HCT116 (cell line): ENCODE measurements at regions not wholly inside any gene's neighbourhood (a gene's known extent, or its start where the extent isn't known, plus 50 kb on each side); places are given as distances from the start of the nearest gene placed in this dataset.

ENCODE experiments used
- ATAC-seq: fragments of 200-7000 bp; cut with Tn5 transposase; 2 replicates; pipeline ENCODE4 v1.9.1; 2020; ENCODE audit warnings: mild to moderate bottlenecking, moderate library complexity
- BruUV-seq: library from RNA; stranded (reverse); fragments of 400-500 nt; replicated peaks from 2 replicates; lab custom pipeline; 2021; lab: Mats Ljungman, UMichigan
- CTCF ChIA-PET: fragments of 300-600 bp; sonication (Branson Sonifier 250); formaldehyde crosslinking; loops from one replicate; lab custom pipeline; 2021; ENCODE audit warnings: antibody characterized with exemption; lab: Charles Lee
- POLR2A ChIA-PET: fragments of 300-600, 350-600 bp; sonication (Branson Sonifier 250); formaldehyde crosslinking; loops from one replicate; lab custom pipeline; 2021; ENCODE audit warnings: antibody characterized with exemption; lab: Charles Lee
- RAD21 ChIA-PET, 2 experiments: fragments of 300-600 bp; sonication (Branson Sonifier 250); formaldehyde crosslinking; loops; one replicate each; lab custom pipeline; 2023; ENCODE audit warnings: low total read pairs in 2 of 2; ENCODE audit not compliant: uncharacterized antibody in 2 of 2, unreplicated experiment in 2 of 2, low non-redundant PET in 1 of 2; lab: Charles Lee
- DNase-seq: peaks from one replicate; pipeline ENCODE4 v3.0.0-alpha.2; 2010; ENCODE audit warnings: low read depth, low spot score
- H2AFZ ChIP-seq: fragments of 200-600 bp; shearing (Covaris generic), sonication (generic); 2 replicates; pipeline ENCODE4 v1.6.1; 2017; ENCODE audit warnings: low read depth, mixed run types, mixed read lengths, antibody characterized with exemption, low read length; ENCODE audit not compliant: poor library complexity, severe bottlenecking
- H3K27ac ChIP-seq: 2 replicates; pipeline ENCODE4 v1.5.1; 2012; ENCODE audit warnings: low read depth, low read length
- H3K27me3 ChIP-seq: fragments of 200-600 bp; sonication (generic); 2 replicates; pipeline ENCODE4 v1.6.1; 2016; ENCODE audit warnings: mixed run types, low read length, mixed read lengths; ENCODE audit not compliant: insufficient read depth
- H3K36me3 ChIP-seq, 2 experiments: fragments of 200-500 bp in 1 of 2; fragments of 200-600 bp in 1 of 2; sonication (Bioruptor generic) in 1 of 2; sonication (generic) in 1 of 2; 2 replicates each; pipeline versions ENCODE4 v1.5.1 to v1.6.1; 2014 to 2016; ENCODE audit warnings: low read length in 2 of 2, inconsistent platforms in 1 of 2, mixed read lengths in 1 of 2, mixed run types in 1 of 2; ENCODE audit not compliant: insufficient read depth in 2 of 2, control insufficient read depth in 1 of 2
- H3K4me1 ChIP-seq, 2 experiments: fragments of 200-600 bp in 1 of 2; sonication (generic) in 1 of 2; 2 replicates each; pipeline versions ENCODE4 v1.5.1 to v1.6.1; 2012 to 2017; ENCODE audit warnings: low read length in 2 of 2, inconsistent platforms in 1 of 2, mild to moderate bottlenecking in 1 of 2, mixed read lengths in 1 of 2, mixed run types in 1 of 2, moderate library complexity in 1 of 2; ENCODE audit not compliant: insufficient read depth in 2 of 2, control insufficient read depth in 1 of 2
- H3K4me2 ChIP-seq: fragments of 200-600 bp; sonication (generic); 2 replicates; pipeline ENCODE4 v1.6.1; 2017; ENCODE audit warnings: mixed run types, low read length, mixed read lengths
- H3K4me3 ChIP-seq, 2 experiments: fragments of 200-600 bp in 1 of 2; sonication (generic) in 1 of 2; replicated peaks in 1 of 2; 2 replicates each; pipeline ENCODE4 v1.5.1; 2011 to 2016; ENCODE audit warnings: low read length in 2 of 2, control low read depth in 1 of 2, low read depth in 1 of 2, mild to moderate bottlenecking in 1 of 2, mixed read lengths in 1 of 2, mixed run types in 1 of 2
- H3K79me2 ChIP-seq: fragments of 200-600 bp; sonication (generic); 2 replicates; pipeline ENCODE4 v1.6.1; 2017; ENCODE audit warnings: mild to moderate bottlenecking, mixed run types, low read length, moderate library complexity, mixed read lengths; ENCODE audit not compliant: insufficient read depth
- H3K9ac ChIP-seq: fragments of 200-600 bp; sonication (generic); 2 replicates; pipeline ENCODE4 v1.6.1; 2016; ENCODE audit warnings: low read length, mixed read lengths
- H3K9me2 ChIP-seq: fragments of 200-600 bp; sonication (generic), shearing (Covaris generic); 2 replicates; pipeline ENCODE4 v1.6.1; 2017; ENCODE audit warnings: mixed run types, mild to moderate bottlenecking, moderate library complexity; ENCODE audit not compliant: insufficient read depth
- H3K9me3 ChIP-seq, 2 experiments: fragments of 200-500 bp in 1 of 2; fragments of 200-600 bp in 1 of 2; sonication (Bioruptor generic) in 1 of 2; sonication (generic) in 1 of 2; 2 replicates each; pipeline ENCODE4 v1.6.1; 2014 to 2017; ENCODE audit warnings: low read length in 2 of 2, mixed read lengths in 2 of 2, inconsistent platforms in 1 of 2, low read depth in 1 of 2, mild to moderate bottlenecking in 1 of 2, mixed run types in 1 of 2, moderate library complexity in 1 of 2; ENCODE audit not compliant: control insufficient read depth in 1 of 2, insufficient read depth in 1 of 2
- H4K20me1 ChIP-seq: fragments of 200-600 bp; sonication (generic), shearing (Covaris generic); 2 replicates; pipeline ENCODE4 v1.6.1; 2017; ENCODE audit warnings: mixed run types, mild to moderate bottlenecking, moderate library complexity; ENCODE audit not compliant: insufficient read depth
- CBX3 ChIP-seq: IDR thresholded peaks from 2 replicates; pipeline ENCODE4 v1.6.1; 2012; ENCODE audit warnings: low read depth
- CEBPB ChIP-seq: IDR thresholded peaks from 2 replicates; pipeline ENCODE4 v1.6.1; 2012; ENCODE audit warnings: low read depth
- CTCF ChIP-seq, 3 experiments: fragments of 200-600 bp in 1 of 3; sonication (generic) in 1 of 3; IDR thresholded peaks in 2 of 3; conservative IDR thresholded peaks in 1 of 3; 2 replicates each; pipeline ENCODE4 v1.5.1; 2012 to 2017; ENCODE audit warnings: low read depth in 2 of 3, low read length in 2 of 3, antibody characterized with exemption in 1 of 3, borderline replicate concordance in 1 of 3, control low read depth in 1 of 3, mild to moderate bottlenecking in 1 of 3, mixed read lengths in 1 of 3, mixed run types in 1 of 3, moderate library complexity in 1 of 3; ENCODE audit not compliant: insufficient read depth in 1 of 3
- EGR1 ChIP-seq: IDR thresholded peaks from 2 replicates; pipeline ENCODE4 v1.6.1; 2012; ENCODE audit warnings: low read depth
- ELF1 ChIP-seq: IDR thresholded peaks from 2 replicates; pipeline ENCODE4 v1.6.1; 2012; ENCODE audit warnings: low read depth, borderline replicate concordance
- EZH2 ChIP-seq: fragments of 200-600 bp; sonication (generic); IDR thresholded peaks from 2 replicates; pipeline ENCODE4 v1.6.1; 2017; ENCODE audit warnings: antibody characterized with exemption, mixed run types
- POLR2A ChIP-seq: IDR thresholded peaks from 2 replicates; pipeline ENCODE4 v1.7.0; 2011; ENCODE audit warnings: borderline replicate concordance; ENCODE audit not compliant: insufficient read depth, insufficient read length; ENCODE audit errors: extremely low read depth
- POLR2AphosphoS5 ChIP-seq: IDR thresholded peaks from 2 replicates; pipeline ENCODE4 v1.6.1; 2011; ENCODE audit warnings: mild to moderate bottlenecking, low read depth, low read length, moderate library complexity
- RAD21 ChIP-seq: IDR thresholded peaks from 2 replicates; pipeline ENCODE4 v1.6.1; 2012; ENCODE audit warnings: low read depth, mild to moderate bottlenecking
- REST ChIP-seq: IDR thresholded peaks from 2 replicates; pipeline ENCODE4 v1.6.1; 2012; ENCODE audit warnings: low read depth
- SIN3A ChIP-seq: IDR thresholded peaks from 2 replicates; pipeline ENCODE4 v1.6.1; 2012; ENCODE audit warnings: low read depth
- SP1 ChIP-seq: IDR thresholded peaks from 2 replicates; pipeline ENCODE4 v1.6.1; 2012; ENCODE audit warnings: low read depth
- SRF ChIP-seq: IDR thresholded peaks from 2 replicates; pipeline ENCODE4 v1.6.1; 2012; ENCODE audit warnings: low read depth
- TCF7L2 ChIP-seq: IDR thresholded peaks from 2 replicates; pipeline ENCODE4 v1.7.0; 2011; ENCODE audit warnings: borderline replicate concordance, inconsistent platforms; ENCODE audit not compliant: insufficient read depth, insufficient read length; ENCODE audit errors: extremely low read depth
- YY1 ChIP-seq: IDR thresholded peaks from 2 replicates; pipeline ENCODE4 v1.6.1; 2011; ENCODE audit warnings: low read length, low read depth, moderate library complexity, mild to moderate bottlenecking; ENCODE audit not compliant: insufficient replicate concordance; ENCODE audit errors: extremely low read depth
- ZFX ChIP-seq: fragments of 450-650 bp; IDR thresholded peaks from 2 replicates; pipeline ENCODE4 v1.6.1; 2017
- ZNF274 ChIP-seq: fragments of 200-500 bp; sonication (Bioruptor generic); IDR thresholded peaks from 2 replicates; pipeline ENCODE4 v1.6.1; 2014; ENCODE audit warnings: mild to moderate bottlenecking, low read depth, low read length, inconsistent platforms
- intact Hi-C: fragments of 100-400 bp; cut with micrococcal nuclease; formaldehyde crosslinking; loops from 2 replicates; pipeline ENCODE4 v1.10.0; 2022
- TF ChIP-seq, protein P1 (sequence below): IDR thresholded peaks from 2 replicates; pipeline ENCODE4 v1.6.1; 2012
- TF ChIP-seq, protein P2 (sequence below): IDR thresholded peaks from 2 replicates; pipeline ENCODE4 v1.6.1; 2012
- TF ChIP-seq, protein P3 (sequence below): IDR thresholded peaks from 2 replicates; pipeline ENCODE4 v1.6.1; 2011; ENCODE audit warnings: mild to moderate bottlenecking, low read length, moderate library complexity; ENCODE audit not compliant: insufficient replicate concordance; ENCODE audit errors: extremely low read depth

- POLR2A ChIA-PET = no interaction called here
- H3K27me3 ChIP-seq = no peaks in the 10 kb centered on the region
- no peak for DNase-seq
- H2AFZ ChIP-seq = no peak overlapping the region
- H3K4me3 ChIP-seq = no peak overlapping the region
- no peak for ATAC-seq
- H3K9me2 ChIP-seq = no peaks in the 10 kb centered on the region
- H3K36me3 ChIP-seq = no peaks in the 10 kb centered on the region
- no peak overlapping the region for H3K9ac ChIP-seq
- H4K20me1 ChIP-seq = no peaks in the 10 kb centered on the region
- no peak overlapping the region for H3K4me2 ChIP-seq
- CTCF ChIA-PET = no interaction called here
- BruUV-seq = no TSS peak
- intact Hi-C loops = no loop called here
- H3K4me1 ChIP-seq = no peaks in the 10 kb centered on the region
- RAD21 ChIA-PET = no interaction called here
- TF ChIP-seq RAD21 (no peak), ZFX (no peak), SIN3A (no peak), SRF (no peak), TCF7L2 (no peak), CTCF (IDR thresholded peaks at IDR 0.05 in 2 of 3, conservative IDR thresholded peaks at IDR 0.05 in 1 of 3; ENCODE audit: borderline replicate concordance in 1 of 3, insufficient read depth in 1 of 3, low read depth in 2 of 3, low read length in 2 of 3) (no peak), EZH2 (no peak), EGR1 (no peak), SP1 (no peak), REST (no peak), YY1 (no peak), ZNF274 (no peak), CBX3 (no peak), CEBPB (no peak), POLR2A (no peak), POLR2AphosphoS5 (no peak), ELF1 (no peak)
- TF ChIP-seq, protein P1, sequence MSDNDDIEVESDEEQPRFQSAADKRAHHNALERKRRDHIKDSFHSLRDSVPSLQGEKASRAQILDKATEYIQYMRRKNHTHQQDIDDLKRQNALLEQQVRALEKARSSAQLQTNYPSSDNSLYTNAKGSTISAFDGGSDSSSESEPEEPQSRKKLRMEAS = no peak
- TF ChIP-seq, protein P2, sequence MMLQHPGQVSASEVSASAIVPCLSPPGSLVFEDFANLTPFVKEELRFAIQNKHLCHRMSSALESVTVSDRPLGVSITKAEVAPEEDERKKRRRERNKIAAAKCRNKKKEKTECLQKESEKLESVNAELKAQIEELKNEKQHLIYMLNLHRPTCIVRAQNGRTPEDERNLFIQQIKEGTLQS = no peak
- TF ChIP-seq, protein P3, sequence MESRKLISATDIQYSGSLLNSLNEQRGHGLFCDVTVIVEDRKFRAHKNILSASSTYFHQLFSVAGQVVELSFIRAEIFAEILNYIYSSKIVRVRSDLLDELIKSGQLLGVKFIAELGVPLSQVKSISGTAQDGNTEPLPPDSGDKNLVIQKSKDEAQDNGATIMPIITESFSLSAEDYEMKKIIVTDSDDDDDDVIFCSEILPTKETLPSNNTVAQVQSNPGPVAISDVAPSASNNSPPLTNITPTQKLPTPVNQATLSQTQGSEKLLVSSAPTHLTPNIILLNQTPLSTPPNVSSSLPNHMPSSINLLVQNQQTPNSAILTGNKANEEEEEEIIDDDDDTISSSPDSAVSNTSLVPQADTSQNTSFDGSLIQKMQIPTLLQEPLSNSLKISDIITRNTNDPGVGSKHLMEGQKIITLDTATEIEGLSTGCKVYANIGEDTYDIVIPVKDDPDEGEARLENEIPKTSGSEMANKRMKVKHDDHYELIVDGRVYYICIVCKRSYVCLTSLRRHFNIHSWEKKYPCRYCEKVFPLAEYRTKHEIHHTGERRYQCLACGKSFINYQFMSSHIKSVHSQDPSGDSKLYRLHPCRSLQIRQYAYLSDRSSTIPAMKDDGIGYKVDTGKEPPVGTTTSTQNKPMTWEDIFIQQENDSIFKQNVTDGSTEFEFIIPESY = no peak
- no peaks in the 10 kb centered on the region for H3K9me3 ChIP-seq
- H3K79me2 ChIP-seq = no peaks in the 10 kb centered on the region
- no peak overlapping the region for H3K27ac ChIP-seq
These were observed 133.3 kb upstream of the TRPM3 start for GRCh38 chr9:71254592-71255277.
